Esophagus squamous epithelium (tissue), 5 donors: ENCODE measurements at regions not wholly inside any gene's neighbourhood (a gene's known extent, or its start where the extent isn't known, plus 50 kb on each side); places are given as distances from the start of the nearest gene placed in this dataset.

Source experiments
- DNase-seq: peaks from one replicate; lab custom pipeline; 2025; lab: John Stamatoyannopoulos, UW
- H3K27ac ChIP-seq, 4 donors: fragments of 200-600 bp; sonication (generic); one replicate each; pipeline ENCODE4 v1.5.1; 2016 to 2019; ENCODE audit warnings: mild to moderate bottlenecking in 1 of 4
- H3K27me3 ChIP-seq, 4 donors: fragments of 200-600 bp; sonication (generic); 1 replicate in 3 of 4; 2 replicates in 1 of 4; pipeline versions ENCODE4 v1.5.1 to v1.6.0; 2017 to 2021; ENCODE audit warnings: antibody characterized with exemption in 1 of 4
- H3K36me3 ChIP-seq, 3 donors: fragments of 200-600 bp; sonication (generic); one replicate each; pipeline ENCODE4 v1.5.1; 2016 to 2019
- H3K4me1 ChIP-seq, 3 donors: fragments of 200-600 bp; sonication (generic); one replicate each; pipeline ENCODE4 v1.5.1; 2017 to 2019
- H3K4me3 ChIP-seq, 4 donors: fragments of 200-600 bp; sonication (generic); 1 replicate in 3 of 4; 2 replicates in 1 of 4; pipeline ENCODE4 v1.5.1; 2016 to 2019; ENCODE audit warnings: mild to moderate bottlenecking in 2 of 4, moderate library complexity in 1 of 4
- H3K9me3 ChIP-seq, 3 donors: fragments of 200-600 bp; sonication (generic); one replicate each; pipeline ENCODE4 v1.5.1; 2016 to 2019
- CTCF ChIP-seq, 6 experiments: fragments of 450-650 bp in 4 of 6; fragments of 200-600 bp in 2 of 6; sonication (generic) in 2 of 6; IDR thresholded peaks; one replicate each; pipeline ENCODE4 v1.5.1; 2016 to 2019; ENCODE audit warnings: antibody characterized with exemption in 6 of 6, mild to moderate bottlenecking in 4 of 6, moderate library complexity in 4 of 6
- POLR2A ChIP-seq, 4 donors: fragments of 450-650 bp; IDR thresholded peaks; one replicate each; pipeline ENCODE4 v1.6.1; 2017; ENCODE audit warnings: antibody characterized with exemption in 4 of 4, mild to moderate bottlenecking in 4 of 4, moderate library complexity in 3 of 4
- WGBS, 2 donors: methylation state at CpG; one replicate each; pipeline ENCODE4 v1.1.5; 2018; 5-methylcytosine and 5-hydroxymethylcytosine counted together
- intact Hi-C: fragments of 100-400 bp; cut with DNase I; formaldehyde crosslinking; loops from one replicate; pipeline ENCODE4 v1.15.0; 2022
- donor health status: DM: yes; HTN: yes; CAD: no.

- peaks cover 0 to 12% (median 0%) of the 10 kb centered on the region in 3 donors for H3K4me1 ChIP-seq
- 11 to 24% methylated on average over 4 of the region's 4 CpGs for WGBS, 2 donors
- no peaks in the 10 kb centered on the region for H3K36me3 ChIP-seq
- no peaks in the 10 kb centered on the region for H3K27me3 ChIP-seq
- intact Hi-C loops: no loop called here
- no peak for TF ChIP-seq POLR2A (IDR thresholded peaks at IDR 0.05)
- H3K4me3 ChIP-seq: peak overlapping the region in 1 of 4 donors; percentile 33
- DNase-seq: no peak
- H3K27ac ChIP-seq: peak overlapping the region in 3 of 4 donors; percentile 42 to 73 (median 65)
- H3K9me3 ChIP-seq: peaks cover 0 to 3% (median 0%) of the 10 kb centered on the region in 3 donors
Observed at GRCh38 chr3:165642761-165643420, 194.3 kb downstream of the BCHE start.

- no peak for TF ChIP-seq POLR2A (IDR thresholded peaks at IDR 0.05)
- no peak for TF ChIP-seq CTCF (IDR thresholded peaks at IDR 0.05)
- intact Hi-C loops: no loop called here
- Histone ChIP-seq H3K4me3 (no peak overlapping the region), H3K9me3 (peaks cover 0 to 3% (median 0%) of the 10 kb centered on the region in 3 donors), H3K36me3 (no peaks in the 10 kb centered on the region), H3K4me1 (peaks cover 0 to 12% (median 0%) of the 10 kb centered on the region in 3 donors), H3K27me3 (no peaks in the 10 kb centered on the region), H3K27ac (no peak overlapping the region)
- no peak for DNase-seq
- 68 to 73% methylated on average over 5 of the region's 5 CpGs for WGBS, 2 donors
Observed at GRCh38 chr3:165641569-165642310, 195.5 kb downstream of the BCHE start.

GRCh38 chr3:165640970-165641369 lies 196.3 kb downstream of the BCHE start:
- intact Hi-C loops: no loop called here
- no peak for TF ChIP-seq POLR2A (IDR thresholded peaks at IDR 0.05)
- TF ChIP-seq CTCF (IDR thresholded peaks at IDR 0.05): no peak
- peaks cover 0 to 12% (median 0%) of the 10 kb centered on the region in 3 donors for H3K4me1 ChIP-seq
- WGBS, 2 donors: 57 to 63% methylated on average over 1 of the region's 1 CpG
- no peaks in the 10 kb centered on the region for H3K27me3 ChIP-seq
- no peak overlapping the region for H3K27ac ChIP-seq
- peaks cover 0 to 3% (median 0%) of the 10 kb centered on the region in 3 donors for H3K9me3 ChIP-seq
- DNase-seq: no peak
- no peak overlapping the region for H3K4me3 ChIP-seq
- no peaks in the 10 kb centered on the region for H3K36me3 ChIP-seq

- intact Hi-C loops: no loop called here
Observed at GRCh38 chr3:165640031-165640430, 197.2 kb downstream of the BCHE start.

DNA sequence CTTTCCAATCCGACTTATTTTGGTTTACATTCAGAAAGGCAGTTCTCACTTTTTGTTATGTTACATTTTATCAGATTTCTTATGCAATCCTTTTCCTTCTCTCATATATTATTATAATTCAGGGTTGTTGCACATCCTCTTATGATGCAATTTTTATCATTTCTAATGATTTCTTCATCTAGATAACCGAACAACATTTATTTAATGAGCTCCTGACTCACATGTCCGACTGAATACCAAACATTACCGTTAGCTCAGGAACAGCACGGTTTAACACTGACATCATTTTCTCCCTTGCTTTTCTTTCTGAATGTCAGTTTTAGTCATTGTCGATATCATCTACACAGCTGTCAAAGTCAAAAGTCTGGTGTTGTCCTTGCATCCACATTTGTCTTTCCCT lies 199.2 kb downstream of the BCHE start:
- H3K4me1 ChIP-seq: peaks cover 0 to 6% (median 0%) of the 10 kb centered on the region in 3 donors
- intact Hi-C loops: no loop called here
- 80 to 83% methylated on average over 6 of the region's 6 CpGs for WGBS, 2 donors
- no peak for TF ChIP-seq POLR2A (IDR thresholded peaks at IDR 0.05)
- TF ChIP-seq CTCF (IDR thresholded peaks at IDR 0.05): no peak
- no peak overlapping the region for H3K27ac ChIP-seq
- H3K36me3 ChIP-seq: no peaks in the 10 kb centered on the region
- H3K9me3 ChIP-seq: no peaks in the 10 kb centered on the region
- H3K4me3 ChIP-seq: no peak overlapping the region
- no peak for DNase-seq
- no peaks in the 10 kb centered on the region for H3K27me3 ChIP-seq

More at GRCh38 chr3:165640031-165640430, 197.2 kb downstream of the BCHE start:
- peaks cover 0 to 12% (median 0%) of the 10 kb centered on the region in 3 donors for H3K4me1 ChIP-seq
- TF ChIP-seq POLR2A (IDR thresholded peaks at IDR 0.05): no peak
- TF ChIP-seq CTCF (IDR thresholded peaks at IDR 0.05): no peak
- H3K9me3 ChIP-seq: no peaks in the 10 kb centered on the region
- H3K36me3 ChIP-seq: no peaks in the 10 kb centered on the region
- no peaks in the 10 kb centered on the region for H3K27me3 ChIP-seq
- WGBS, 2 donors: 37 to 57% methylated on average over 1 of the region's 1 CpG
- no peak for DNase-seq
- H3K27ac ChIP-seq: no peak overlapping the region
- no peak overlapping the region for H3K4me3 ChIP-seq
